GM18867 (cell line): ENCODE measurements at regions not wholly inside any gene's neighbourhood (a gene's known extent, or its start where the extent isn't known, plus 50 kb on each side); places are given as distances from the start of the nearest gene placed in this dataset.
"Not testable (repeated sequence)": the region's sequence is repeated elsewhere in the genome, so short reads cannot be mapped to it uniquely, and the experiment has no call there.

Experiments used
- ATAC-seq: cut with Tn5 transposase; IDR thresholded peaks from one replicate; pipeline ENCODE4 v1.9.1; 2021; ENCODE audit warnings: mild to moderate bottlenecking, moderate library complexity; ENCODE audit not compliant: unreplicated experiment

DNA sequence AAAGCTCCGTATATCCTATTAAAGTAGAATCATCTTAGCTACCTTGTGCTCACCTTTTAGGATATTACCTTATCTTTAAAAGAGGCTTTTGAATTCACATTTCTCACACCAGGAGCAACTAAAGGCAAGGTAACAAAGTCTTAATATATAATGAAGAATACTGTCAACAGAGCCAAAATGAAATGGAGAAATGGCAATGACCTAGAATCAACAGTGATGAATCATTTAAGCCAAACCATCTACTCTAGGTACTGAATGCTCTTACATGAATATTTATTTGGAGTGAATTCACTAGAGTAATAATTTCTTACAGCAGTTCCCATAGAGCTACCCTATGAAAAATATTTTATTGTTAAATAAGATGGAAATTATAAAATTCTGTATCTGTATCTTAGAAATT lies 421.0 kb downstream of the RND3 start:
- ATAC-seq, result no peak

DNA sequence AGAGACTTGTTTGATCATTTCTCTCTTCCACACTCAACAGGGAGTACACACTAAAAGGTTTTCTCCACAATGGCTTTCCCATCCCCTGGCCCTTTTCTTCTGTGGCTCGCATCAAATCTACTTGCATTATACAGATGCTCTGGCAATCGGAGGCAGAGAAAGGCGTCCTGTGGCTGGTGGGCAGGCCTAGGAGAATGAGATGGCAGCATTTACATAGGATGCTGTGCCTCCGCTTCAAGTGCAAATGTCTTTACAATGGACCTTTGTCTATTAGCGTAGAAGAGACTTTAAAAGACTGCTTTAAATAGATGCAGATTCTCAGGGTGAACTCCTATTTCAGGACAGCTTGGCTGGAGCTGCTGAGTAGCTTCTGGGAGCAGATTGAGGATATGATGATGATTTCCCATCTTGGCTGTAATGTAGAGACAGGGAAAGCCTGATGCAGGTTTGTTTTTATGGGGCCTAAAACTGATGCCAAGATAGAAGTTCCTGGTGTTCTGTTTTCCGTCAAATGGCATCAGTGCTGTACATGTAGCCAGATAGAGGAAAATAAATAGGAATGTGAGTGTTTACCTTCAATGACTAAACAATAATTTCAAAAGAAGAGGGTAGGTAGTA lies 423.4 kb downstream of the RND3 start:
- no peak for ATAC-seq

DNA sequence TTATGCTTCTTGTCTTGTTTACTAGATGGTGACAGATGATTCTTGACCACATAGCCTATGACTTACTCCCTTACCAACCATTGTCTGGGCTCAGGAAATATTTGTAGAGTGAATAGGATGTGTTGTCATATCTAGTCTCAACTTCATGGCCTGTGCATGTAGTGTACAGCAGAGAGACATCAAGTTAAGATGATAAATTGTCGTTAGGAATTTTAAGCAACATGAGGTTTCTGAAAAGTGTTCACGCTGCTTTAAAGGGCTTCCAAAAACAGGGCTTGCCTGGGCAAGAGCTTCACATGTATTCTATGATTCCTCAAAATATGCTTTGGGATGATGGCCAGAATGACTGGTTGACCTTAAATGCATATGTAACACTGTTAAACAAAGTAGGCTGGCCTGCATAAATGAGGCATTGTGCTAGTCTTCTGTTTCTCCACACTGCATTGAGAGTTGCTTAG lies 424.0 kb downstream of the RND3 start:
- no peak for ATAC-seq

DNA sequence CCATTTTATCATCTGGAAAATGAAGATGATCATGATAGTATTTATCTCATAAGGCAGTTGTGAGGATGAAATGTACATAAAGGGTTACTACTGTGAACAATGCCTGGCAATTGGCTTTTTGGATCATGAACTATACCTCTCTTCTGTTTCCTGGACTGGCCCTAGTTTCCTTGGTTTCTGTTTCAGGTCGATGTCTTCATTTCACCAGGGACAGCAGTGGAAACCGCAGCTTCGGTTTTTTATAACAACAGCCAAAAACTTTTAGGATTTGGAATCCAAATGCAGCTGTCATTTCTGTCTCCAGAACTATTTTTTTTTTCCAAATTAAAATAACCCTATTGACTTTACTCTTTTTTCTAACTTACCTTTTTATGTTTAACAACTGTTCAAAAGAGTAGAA lies 425.1 kb downstream of the RND3 start:
- ATAC-seq, result no peak

DNA sequence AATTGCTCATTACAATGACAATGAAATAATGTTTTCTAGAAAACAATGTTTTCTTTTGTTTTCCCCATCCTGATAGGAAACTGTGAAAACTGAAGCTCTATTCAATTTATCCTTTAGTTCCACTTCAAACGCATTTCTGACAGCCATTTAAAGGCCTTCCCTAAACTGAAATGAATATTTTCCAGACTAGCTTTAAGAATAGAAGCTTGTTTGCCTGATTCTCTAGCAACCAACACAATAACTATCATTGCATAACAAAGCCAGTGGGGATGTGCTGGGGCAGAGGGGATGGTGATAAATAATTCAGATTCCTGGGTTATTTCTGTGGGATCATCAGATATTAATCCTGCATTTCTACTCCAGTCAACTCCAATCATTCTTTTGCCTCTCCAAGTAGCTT lies 427.1 kb downstream of the RND3 start:
- no peak for ATAC-seq

DNA sequence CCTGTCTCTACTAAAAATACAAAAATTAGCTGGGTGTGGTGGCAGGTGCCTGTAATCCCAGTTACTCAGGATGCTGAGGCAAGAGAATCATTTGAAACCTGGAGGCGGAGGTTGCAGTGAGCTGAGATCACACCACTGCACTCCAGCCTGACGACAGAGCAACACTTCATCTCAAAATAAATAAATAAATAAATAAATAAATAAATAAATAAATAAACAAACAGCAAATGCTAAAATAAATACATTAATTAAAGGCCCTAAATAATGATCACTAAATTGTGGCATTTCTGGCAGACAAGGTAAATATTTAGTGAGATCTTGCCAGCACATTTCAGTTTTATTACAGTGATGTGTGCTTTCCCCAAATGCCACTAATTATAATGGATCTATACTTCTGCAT lies 427.8 kb downstream of the RND3 start:
- not testable (repeated sequence) for ATAC-seq

DNA sequence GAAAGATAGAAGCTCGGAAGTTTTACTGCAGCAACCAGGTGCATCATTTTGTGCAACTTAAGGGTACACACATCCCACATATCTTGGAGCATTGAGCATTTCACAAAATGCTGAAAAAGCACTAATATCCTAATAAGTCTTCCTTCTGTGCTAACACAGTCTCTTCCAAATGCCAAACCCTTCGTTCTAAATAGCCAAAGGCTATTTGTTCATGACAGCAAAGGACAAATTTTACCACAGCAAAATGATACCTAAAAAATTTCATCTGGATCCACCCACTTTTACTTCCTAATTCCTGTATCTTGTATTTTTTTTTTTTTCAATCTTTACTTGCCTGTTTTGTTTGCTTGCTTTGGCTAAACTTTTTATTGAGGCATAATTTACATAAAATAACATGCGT lies 435.0 kb downstream of the RND3 start:
- no peak for ATAC-seq

DNA sequence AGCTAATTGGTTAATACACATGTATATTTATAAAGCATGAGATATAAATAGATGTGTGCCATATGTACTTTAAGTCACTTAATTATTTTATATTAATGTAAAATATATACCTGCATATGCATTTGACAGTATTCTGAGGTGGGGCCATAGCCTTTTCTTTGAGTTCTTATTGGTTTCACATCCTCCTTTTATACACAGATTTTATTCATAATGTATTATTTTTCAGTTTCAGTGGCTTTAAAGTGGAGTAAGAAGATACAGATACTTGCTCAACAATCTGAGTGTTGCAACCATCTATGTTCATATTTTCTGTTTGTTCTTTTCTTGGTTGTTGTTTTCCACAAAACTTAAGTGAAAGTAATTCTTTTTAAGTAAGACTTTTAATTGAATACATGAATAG lies 436.5 kb downstream of the RND3 start:
- peak; percentile 84 for ATAC-seq

DNA sequence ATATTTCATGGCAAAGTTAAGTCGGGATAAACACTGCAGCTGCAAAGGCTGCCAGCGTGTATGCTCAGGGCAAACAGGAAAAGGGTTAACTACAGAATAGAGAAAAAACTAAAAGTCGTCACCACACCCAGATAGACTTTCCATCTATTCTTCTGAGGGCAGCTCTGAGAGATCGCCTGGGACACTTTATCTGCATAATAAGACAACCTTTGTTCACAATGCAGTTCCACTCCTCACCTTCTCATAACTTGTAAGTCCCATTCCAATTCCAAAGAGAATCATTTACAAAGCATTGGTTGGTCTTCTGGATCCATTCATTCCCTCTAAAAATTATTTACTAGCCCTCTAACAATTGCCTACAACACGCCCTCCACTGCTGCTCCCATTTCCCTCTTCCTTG lies 437.4 kb downstream of the RND3 start:
- ATAC-seq, result no peak

DNA sequence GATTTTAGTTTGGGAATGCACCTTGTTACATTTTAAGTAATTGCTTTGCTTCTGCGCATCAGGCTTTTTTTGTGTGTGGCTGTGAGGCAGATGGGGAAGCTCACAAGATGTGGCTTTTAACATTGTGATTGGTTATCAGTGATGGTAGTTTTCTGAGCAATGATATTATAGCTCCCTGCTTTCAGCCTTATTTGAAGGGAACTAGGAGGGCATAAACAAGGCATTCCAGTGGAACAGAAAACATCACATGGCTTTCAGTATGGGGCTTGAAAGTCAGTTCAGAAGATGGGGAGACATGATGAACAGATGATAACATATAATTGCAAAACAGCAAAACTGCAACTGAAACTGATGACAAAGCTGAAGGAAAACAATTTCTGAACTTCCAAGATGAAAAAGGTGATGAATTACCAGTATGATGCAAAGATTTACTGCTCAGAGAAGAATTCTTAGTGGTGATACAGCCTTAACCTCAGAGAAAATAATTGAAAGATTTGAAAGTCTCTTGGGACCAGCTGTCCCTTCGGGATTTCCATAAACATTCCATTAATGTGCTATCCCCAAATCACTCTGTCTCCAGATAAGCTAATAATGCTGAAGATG lies 439.7 kb downstream of the RND3 start:
- ATAC-seq, result no peak

DNA sequence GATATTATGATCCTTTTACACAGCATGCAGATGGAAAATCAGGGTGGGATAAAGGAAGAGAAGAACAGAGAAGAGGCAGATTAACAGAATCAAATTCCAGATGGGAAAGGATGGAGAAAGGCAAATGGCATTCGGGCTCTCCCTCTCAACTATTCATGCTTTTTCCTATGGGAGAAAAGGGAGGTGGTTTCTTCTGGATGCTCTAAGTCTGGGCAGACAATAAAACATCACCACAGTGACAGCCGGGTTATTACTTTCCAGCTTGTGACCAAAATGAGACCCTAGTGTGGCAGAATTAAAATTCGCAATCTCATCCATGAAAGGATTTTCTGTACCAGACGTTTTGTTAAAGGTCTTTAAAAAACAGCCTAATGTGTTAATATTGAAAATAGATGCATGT lies 440.7 kb downstream of the RND3 start:
- no peak for ATAC-seq

DNA sequence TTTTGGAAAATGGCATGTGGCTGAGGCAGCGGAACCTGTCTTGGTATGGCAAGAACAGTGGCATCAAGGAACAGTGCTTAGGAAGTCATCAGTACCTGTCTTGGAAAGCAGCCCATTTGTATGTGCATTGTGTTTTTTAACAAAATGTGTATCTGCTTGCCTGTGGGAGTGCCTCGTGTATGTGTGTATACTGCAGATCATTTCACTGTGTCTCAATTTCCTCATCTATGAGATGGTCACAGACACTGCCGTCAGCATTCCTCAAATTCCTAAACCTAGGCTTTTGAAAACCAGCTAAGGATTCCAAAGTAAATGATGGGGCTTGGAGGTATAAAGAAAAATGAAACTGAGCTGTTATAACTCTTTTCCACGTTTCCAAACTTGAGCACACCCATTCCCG lies 441.3 kb downstream of the RND3 start:
- ATAC-seq, result no peak

DNA sequence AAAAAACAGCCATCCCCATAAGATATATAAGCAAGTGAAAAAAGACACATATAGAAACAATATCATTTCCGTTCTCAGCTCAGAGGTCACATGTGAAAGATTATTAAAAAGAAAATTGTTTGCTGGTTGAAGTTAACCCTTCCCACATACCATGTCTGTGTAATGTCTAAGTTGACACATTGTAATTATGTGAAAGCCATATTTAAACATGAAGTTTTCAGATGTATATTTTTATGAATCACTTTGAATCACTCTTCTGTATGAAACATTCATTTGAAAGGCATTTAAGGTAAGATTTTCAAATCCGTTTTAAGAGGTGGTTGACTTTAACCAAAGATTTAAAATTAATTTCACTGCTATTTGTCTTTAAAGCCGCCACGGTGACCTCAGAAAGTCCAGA lies 441.9 kb downstream of the RND3 start:
- no peak for ATAC-seq

DNA sequence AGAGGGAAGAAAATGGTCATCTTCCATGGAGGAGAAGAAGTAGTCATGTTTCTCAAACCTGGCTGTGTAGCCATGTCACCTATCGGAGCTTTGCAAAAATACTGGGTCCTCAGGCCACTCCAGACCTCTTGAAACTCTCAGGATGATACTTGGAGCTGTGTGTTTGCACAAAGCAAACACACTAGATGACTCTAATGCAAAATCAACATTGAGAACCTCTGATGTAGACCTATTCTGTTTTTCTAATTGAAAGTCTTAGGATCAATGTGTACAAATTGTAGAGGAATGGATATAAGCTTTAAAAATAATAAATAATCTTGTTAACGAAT lies 444.3 kb downstream of the RND3 start:
- no peak for ATAC-seq

DNA sequence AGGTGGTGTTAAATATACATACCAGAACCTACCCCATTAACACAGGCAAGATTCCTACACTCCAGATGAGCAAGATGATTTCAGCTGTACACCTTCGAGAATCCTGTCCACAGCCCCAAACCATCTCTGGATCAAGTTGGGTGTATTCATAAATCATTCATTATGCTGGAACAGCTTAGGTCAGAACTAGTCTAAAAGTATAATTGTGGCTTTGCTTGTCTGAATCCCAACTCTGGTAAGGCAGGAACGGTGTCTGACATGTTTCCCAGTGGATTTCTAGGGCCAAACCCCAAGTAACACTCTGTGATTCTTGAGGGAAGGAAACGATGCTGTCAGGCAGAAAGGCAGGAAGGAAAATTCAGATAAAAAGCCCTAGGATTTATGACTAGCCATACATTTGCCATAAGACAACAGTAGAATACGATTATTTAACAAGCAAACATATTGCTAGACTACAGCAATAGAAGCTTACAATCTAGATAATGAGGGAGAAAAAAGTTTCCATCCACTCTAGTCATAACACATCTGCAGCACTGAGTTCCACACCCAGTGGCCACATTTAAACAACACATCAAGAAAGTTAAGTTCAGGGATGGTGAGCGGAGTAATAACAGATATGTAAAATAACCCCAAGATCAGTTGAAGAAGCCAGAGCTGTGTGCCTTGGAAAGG lies 444.8 kb downstream of the RND3 start:
- ATAC-seq, result no peak

DNA sequence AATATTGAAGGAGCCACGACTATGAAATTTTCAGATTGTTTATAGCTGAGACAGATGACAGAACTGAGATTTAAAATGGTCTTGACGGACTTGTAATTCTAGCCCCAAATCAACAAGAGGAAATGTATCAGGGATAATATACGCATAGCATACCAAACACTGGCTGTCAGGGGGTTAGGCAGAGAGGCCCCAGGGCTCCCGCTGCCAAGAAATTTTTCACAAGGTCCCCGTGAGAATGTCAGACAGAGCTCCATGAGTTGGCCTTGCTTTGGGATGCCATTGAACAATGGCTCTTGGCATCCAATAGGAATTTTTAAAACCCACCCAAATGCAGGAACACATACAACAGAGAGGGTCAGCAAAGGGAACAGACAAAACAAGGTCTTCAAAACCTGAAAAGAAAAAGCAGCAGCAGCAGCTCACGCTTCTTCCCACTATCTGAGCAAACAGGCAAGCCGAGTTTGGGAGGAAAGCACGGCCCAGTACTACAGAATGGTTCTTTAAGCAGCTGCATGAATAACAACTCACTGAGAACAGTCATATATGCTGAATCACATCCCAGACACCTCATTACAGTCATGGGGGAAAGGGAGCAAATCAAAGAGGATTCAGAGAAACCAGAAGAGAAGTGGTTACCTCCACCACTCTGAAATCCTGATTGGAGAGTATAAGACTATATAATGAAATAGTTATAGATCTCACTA lies 445.6 kb downstream of the RND3 start:
- ATAC-seq, result no peak

DNA sequence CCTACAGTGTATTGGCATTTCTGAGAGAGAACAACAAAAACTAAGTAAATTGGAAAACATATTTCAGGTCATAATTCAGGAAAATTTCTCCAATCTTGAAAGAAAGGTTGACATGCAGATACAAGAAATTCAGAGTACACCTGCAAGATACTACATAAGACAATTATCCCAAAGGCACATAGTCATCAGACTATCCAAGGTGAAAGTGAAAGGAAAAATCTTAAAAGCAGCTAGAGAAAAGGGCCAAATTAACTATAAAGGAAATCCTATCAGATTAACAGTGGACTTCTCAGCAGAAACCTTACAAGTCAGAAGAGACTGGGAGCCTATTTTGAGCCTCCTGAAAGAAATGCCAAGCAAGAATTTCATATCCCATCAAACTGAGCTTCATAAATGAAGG lies 449.0 kb upstream of the MMADHC start:
- no peak for ATAC-seq

DNA sequence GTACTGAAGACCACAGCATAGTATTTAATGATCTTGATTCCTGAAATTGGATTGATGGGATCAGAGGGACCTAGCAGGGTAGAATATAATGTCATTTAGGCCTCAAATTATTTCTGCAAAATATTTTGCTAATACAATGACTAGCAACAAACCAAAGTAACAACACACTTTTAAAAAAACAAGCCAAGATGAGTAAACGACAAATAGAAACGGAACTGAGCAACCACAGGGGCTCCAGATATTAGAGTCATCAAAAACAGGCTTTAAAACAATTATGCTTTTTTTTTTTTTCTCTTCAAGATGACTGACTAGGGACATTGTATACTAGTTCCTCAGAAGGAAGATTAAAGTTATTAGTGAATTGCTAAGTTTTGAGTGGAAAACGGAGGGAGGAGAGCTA lies 447.1 kb upstream of the MMADHC start:
- peak; percentile 71 for ATAC-seq

DNA sequence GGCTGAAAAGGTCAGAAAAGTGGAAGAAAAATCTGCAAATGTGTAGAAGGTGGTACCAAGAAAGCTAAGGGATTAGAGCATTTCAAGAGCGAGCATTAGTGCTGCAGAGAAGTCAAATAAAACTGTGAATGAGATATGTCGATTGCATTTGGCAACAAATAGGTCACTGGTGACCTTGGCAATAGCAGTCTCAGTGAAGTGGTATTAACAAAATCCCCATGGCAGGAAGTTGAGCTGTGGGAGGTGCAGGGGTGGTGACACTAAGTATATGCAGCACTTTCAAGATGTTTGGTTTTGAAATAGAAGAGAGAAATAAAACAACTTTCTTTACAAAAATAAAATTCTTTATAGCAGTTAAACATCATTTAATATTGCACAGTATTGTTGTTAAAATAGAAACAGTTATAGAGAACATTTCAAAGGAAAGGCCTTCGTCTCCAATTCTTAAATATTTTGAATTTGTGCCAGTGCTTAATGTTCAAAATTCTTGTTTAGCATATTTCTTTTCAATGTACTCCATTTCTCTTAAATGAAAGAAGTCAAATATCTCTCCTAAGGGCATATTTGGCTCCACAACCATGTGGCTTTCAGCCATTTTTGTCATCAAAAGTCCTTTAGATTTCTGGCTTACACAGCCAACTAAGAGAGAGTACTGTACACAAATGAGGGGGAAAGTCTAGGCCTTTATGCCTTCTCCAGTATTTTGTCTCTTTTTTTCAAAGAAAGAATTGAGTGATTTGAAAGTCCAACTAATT lies 443.0 kb upstream of the MMADHC start:
- ATAC-seq, result no peak

DNA sequence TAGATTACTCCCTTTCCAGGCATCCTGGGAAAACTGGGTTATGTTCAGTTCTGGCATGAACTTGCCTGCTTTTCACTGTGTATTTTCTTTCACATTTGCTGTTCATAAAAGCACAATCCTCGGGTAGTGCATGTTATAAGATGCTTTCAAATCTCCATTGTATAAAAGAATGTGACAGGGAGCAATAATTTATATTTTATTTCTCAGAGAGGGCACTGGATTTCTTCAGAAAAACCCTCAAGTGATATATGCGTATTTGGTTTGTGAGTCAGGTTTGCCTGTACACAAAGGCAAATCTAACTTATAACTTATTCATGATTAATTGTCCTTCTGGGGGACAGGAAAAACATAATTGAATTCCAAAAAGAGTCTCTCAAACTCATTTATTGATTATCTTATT lies 440.7 kb upstream of the MMADHC start:
- no peak for ATAC-seq

DNA sequence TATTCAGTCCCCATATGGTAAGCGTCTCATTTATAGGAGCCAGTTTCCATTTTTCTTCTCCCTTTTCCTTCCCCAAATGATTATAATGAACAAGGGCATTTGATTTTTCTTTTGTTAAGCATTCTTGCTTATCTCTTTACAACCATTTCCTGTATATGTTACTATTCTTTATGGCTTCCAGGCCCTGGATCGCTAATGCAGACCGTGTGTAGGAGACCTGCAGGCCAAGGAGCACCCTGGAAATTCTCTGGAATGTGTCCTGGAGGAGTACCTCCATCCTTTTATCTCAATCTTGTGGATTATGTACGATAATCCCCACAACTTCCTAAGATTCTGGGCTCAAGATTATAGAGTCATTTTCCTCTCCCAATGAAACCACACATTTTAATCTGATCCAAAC lies 439.6 kb upstream of the MMADHC start:
- no peak for ATAC-seq
